GM23338 (cell line): ENCODE measurements at regions not wholly inside any gene's neighbourhood (a gene's known extent, or its start where the extent isn't known, plus 50 kb on each side); places are given as distances from the start of the nearest gene placed in this dataset.

Experiments
- ATAC-seq: fragments of 200-7000 bp; cut with Tn5 transposase; 3 replicates; pipeline ENCODE4 v1.9.1; 2020
- DNase-seq: peaks from one replicate; pipeline ENCODE4 v3.0.0-alpha.2; 2015; ENCODE audit warnings: low spot score
- H2AFZ ChIP-seq: fragments of 200-600 bp; sonication (generic); 2 replicates; pipeline ENCODE4 v1.8.0; 2016; ENCODE audit warnings: antibody characterized with exemption, mild to moderate bottlenecking, moderate library complexity
- H3F3A ChIP-seq: fragments of 200-600 bp; sonication (generic); replicated peaks from 2 replicates; pipeline ENCODE4 v1.8.0; 2017; ENCODE audit warnings: antibody characterized with exemption, mixed run types, low read depth
- H3K27ac ChIP-seq: fragments of 200-600 bp; sonication (generic); 2 replicates; pipeline ENCODE4 v1.6.1; 2016; ENCODE audit warnings: low read depth
- H3K27me3 ChIP-seq: fragments of 200-600 bp; sonication (generic); 2 replicates; pipeline ENCODE4 v1.8.0; 2016; ENCODE audit warnings: mild to moderate bottlenecking, mixed run types, moderate library complexity; ENCODE audit not compliant: insufficient read depth
- H3K36me3 ChIP-seq: fragments of 200-600 bp; sonication (generic); 2 replicates; pipeline ENCODE4 v1.8.0; 2016; ENCODE audit warnings: mild to moderate bottlenecking; ENCODE audit not compliant: insufficient read depth
- H3K4me1 ChIP-seq: fragments of 200-600 bp; sonication (generic); 2 replicates; pipeline ENCODE4 v1.8.0; 2016; ENCODE audit warnings: mild to moderate bottlenecking, moderate library complexity; ENCODE audit not compliant: insufficient read depth
- H3K4me2 ChIP-seq: fragments of 200-600 bp; sonication (generic); 2 replicates; pipeline ENCODE4 v1.7.1; 2017; ENCODE audit warnings: mixed run types
- H3K4me3 ChIP-seq: fragments of 200-600 bp; sonication (generic); 2 replicates; pipeline ENCODE4 v1.6.1; 2016; ENCODE audit warnings: mixed run types
- H3K79me2 ChIP-seq: fragments of 200-600 bp; sonication (generic); replicated peaks from 2 replicates; pipeline ENCODE4 v1.8.0; 2017; ENCODE audit warnings: mild to moderate bottlenecking; ENCODE audit not compliant: insufficient read depth
- H3K9me2 ChIP-seq: fragments of 200-600 bp; sonication (generic); 2 replicates; pipeline ENCODE4 v1.8.0; 2017; ENCODE audit not compliant: insufficient read depth
- H4K20me1 ChIP-seq: fragments of 200-600 bp; sonication (generic); replicated peaks from 2 replicates; pipeline ENCODE4 v1.8.0; 2017; ENCODE audit warnings: mild to moderate bottlenecking; ENCODE audit not compliant: insufficient read depth
- H3K27ac Mint-ChIP-seq: 2 replicates; pipeline ENCODE4 v1.8.0; 2020; ENCODE audit warnings: inconsistent platforms, mild to moderate bottlenecking, moderate library complexity, mixed read lengths
- H3K27me3 Mint-ChIP-seq: 3 replicates; pipeline ENCODE4 v1.8.0; 2022; ENCODE audit warnings: low read depth, mild to moderate bottlenecking, moderate library complexity, mixed read lengths, inconsistent platforms; ENCODE audit not compliant: insufficient read depth, poor library complexity
- H3K36me3 Mint-ChIP-seq: 3 replicates; pipeline ENCODE4 v1.8.0; 2021; ENCODE audit warnings: low read depth, mild to moderate bottlenecking, inconsistent platforms, moderate library complexity, mixed read lengths
- H3K4me1 Mint-ChIP-seq: 3 replicates; pipeline ENCODE4 v1.8.0; 2020; ENCODE audit warnings: mild to moderate bottlenecking, inconsistent platforms, mixed read lengths
- H3K4me3 Mint-ChIP-seq: 3 replicates; pipeline ENCODE4 v1.8.0; 2021; ENCODE audit warnings: moderate library complexity, mild to moderate bottlenecking, inconsistent platforms, mixed read lengths
- H3K9me3 Mint-ChIP-seq: 3 replicates; pipeline ENCODE4 v1.8.0; 2020; ENCODE audit warnings: moderate library complexity, mild to moderate bottlenecking, inconsistent platforms, mixed read lengths
- CREB1 ChIP-seq: fragments of 250-450 bp; sonication (Bioruptor Pico); IDR thresholded peaks from 2 replicates; pipeline ENCODE4 v1.5.0; 2020; ENCODE audit warnings: low read depth, mild to moderate bottlenecking, moderate library complexity
- ZNF114 ChIP-seq: fragments of 250-450 bp; sonication (Bioruptor Pico); IDR thresholded peaks from 2 replicates; pipeline ENCODE4 v1.5.0; 2020; ENCODE audit warnings: mild to moderate bottlenecking, moderate library complexity
- TF ChIP-seq, protein P1 (sequence below): IDR thresholded peaks from one replicate; pipeline ENCODE4 v1.6.1; 2018; ENCODE audit warnings: antibody characterized with exemption; ENCODE audit not compliant: unreplicated experiment
- TF ChIP-seq, protein P2 (sequence below): fragments of 250-450 bp; sonication (Bioruptor Pico); IDR thresholded peaks from 2 replicates; pipeline ENCODE4 v1.5.0; 2020; ENCODE audit warnings: mild to moderate bottlenecking, moderate library complexity

DNA sequence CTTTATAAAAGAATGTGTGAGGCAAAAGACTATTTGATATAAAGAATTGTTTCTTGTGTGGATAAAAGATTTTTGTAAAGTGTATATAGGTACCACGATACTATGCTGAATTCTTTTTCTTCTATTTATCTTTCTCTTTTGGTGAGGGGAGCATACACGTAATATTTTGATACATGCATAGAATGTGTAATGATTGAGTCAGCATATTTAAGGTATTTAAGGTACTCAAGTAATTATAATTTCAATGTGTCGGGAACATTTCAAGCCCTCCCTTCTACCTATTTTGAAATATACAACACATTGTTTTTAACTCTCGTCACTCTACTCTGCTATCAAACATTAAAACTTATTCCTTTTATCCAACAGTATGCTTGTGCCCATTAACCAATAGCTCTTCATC, 1221.6 kb upstream of the PHF14 start (continued):
- TF ChIP-seq, protein P1, sequence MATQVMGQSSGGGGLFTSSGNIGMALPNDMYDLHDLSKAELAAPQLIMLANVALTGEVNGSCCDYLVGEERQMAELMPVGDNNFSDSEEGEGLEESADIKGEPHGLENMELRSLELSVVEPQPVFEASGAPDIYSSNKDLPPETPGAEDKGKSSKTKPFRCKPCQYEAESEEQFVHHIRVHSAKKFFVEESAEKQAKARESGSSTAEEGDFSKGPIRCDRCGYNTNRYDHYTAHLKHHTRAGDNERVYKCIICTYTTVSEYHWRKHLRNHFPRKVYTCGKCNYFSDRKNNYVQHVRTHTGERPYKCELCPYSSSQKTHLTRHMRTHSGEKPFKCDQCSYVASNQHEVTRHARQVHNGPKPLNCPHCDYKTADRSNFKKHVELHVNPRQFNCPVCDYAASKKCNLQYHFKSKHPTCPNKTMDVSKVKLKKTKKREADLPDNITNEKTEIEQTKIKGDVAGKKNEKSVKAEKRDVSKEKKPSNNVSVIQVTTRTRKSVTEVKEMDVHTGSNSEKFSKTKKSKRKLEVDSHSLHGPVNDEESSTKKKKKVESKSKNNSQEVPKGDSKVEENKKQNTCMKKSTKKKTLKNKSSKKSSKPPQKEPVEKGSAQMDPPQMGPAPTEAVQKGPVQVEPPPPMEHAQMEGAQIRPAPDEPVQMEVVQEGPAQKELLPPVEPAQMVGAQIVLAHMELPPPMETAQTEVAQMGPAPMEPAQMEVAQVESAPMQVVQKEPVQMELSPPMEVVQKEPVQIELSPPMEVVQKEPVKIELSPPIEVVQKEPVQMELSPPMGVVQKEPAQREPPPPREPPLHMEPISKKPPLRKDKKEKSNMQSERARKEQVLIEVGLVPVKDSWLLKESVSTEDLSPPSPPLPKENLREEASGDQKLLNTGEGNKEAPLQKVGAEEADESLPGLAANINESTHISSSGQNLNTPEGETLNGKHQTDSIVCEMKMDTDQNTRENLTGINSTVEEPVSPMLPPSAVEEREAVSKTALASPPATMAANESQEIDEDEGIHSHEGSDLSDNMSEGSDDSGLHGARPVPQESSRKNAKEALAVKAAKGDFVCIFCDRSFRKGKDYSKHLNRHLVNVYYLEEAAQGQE, result no peak
- no peak for TF ChIP-seq CREB1 (CRISPR knock-in tag)
- TF ChIP-seq ZNF114, result no peak

- TF ChIP-seq, protein P2, sequence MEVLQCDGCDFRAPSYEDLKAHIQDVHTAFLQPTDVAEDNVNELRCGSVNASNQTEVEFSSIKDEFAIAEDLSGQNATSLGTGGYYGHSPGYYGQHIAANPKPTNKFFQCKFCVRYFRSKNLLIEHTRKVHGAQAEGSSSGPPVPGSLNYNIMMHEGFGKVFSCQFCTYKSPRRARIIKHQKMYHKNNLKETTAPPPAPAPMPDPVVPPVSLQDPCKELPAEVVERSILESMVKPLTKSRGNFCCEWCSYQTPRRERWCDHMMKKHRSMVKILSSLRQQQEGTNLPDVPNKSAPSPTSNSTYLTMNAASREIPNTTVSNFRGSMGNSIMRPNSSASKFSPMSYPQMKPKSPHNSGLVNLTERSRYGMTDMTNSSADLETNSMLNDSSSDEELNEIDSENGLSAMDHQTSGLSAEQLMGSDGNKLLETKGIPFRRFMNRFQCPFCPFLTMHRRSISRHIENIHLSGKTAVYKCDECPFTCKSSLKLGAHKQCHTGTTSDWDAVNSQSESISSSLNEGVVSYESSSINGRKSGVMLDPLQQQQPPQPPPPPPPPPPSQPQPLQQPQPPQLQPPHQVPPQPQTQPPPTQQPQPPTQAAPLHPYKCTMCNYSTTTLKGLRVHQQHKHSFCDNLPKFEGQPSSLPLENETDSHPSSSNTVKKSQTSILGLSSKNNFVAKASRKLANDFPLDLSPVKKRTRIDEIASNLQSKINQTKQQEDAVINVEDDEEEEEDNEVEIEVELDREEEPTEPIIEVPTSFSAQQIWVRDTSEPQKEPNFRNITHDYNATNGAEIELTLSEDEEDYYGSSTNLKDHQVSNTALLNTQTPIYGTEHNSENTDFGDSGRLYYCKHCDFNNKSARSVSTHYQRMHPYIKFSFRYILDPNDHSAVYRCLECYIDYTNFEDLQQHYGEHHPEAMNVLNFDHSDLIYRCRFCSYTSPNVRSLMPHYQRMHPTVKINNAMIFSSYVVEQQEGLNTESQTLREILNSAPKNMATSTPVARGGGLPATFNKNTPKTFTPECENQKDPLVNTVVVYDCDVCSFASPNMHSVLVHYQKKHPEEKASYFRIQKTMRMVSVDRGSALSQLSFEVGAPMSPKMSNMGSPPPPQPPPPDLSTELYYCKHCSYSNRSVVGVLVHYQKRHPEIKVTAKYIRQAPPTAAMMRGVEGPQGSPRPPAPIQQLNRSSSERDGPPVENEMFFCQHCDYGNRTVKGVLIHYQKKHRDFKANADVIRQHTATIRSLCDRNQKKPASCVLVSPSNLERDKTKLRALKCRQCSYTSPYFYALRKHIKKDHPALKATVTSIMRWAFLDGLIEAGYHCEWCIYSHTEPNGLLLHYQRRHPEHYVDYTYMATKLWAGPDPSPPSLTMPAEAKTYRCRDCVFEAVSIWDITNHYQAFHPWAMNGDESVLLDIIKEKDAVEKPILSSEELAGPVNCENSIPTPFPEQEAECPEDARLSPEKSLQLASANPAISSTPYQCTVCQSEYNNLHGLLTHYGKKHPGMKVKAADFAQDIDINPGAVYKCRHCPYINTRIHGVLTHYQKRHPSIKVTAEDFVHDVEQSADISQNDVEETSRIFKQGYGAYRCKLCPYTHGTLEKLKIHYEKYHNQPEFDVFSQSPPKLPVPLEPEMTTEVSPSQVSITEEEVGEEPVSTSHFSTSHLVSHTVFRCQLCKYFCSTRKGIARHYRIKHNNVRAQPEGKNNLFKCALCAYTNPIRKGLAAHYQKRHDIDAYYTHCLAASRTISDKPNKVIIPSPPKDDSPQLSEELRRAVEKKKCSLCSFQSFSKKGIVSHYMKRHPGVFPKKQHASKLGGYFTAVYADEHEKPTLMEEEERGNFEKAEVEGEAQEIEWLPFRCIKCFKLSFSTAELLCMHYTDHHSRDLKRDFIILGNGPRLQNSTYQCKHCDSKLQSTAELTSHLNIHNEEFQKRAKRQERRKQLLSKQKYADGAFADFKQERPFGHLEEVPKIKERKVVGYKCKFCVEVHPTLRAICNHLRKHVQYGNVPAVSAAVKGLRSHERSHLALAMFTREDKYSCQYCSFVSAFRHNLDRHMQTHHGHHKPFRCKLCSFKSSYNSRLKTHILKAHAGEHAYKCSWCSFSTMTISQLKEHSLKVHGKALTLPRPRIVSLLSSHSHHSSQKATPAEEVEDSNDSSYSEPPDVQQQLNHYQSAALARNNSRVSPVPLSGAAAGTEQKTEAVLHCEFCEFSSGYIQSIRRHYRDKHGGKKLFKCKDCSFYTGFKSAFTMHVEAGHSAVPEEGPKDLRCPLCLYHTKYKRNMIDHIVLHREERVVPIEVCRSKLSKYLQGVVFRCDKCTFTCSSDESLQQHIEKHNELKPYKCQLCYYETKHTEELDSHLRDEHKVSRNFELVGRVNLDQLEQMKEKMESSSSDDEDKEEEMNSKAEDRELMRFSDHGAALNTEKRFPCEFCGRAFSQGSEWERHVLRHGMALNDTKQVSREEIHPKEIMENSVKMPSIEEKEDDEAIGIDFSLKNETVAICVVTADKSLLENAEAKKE (CRISPR knock-in tag), result no peak
- no peak overlapping the region for H3K4me2 ChIP-seq
- no peaks in the 10 kb centered on the region for H3K36me3 Mint-ChIP-seq
- no peaks in the 10 kb centered on the region for H3K27me3 Mint-ChIP-seq
- H3K27me3 ChIP-seq, result no peaks in the 10 kb centered on the region
- H3F3A ChIP-seq, result no peaks in the 10 kb centered on the region
- no peaks in the 10 kb centered on the region for H4K20me1 ChIP-seq
- no peaks in the 10 kb centered on the region for H3K79me2 ChIP-seq
- no peak overlapping the region for H3K4me3 ChIP-seq
- H3K4me1 ChIP-seq, result no peaks in the 10 kb centered on the region
- no peaks in the 10 kb centered on the region for H3K9me2 ChIP-seq
- no peak overlapping the region for H3K4me3 Mint-ChIP-seq
- peaks cover 2% of the 10 kb centered on the region; the same call in 2 of the 3 replicates for H3K4me1 Mint-ChIP-seq
- no peak overlapping the region for H3K27ac Mint-ChIP-seq
- no peak overlapping the region for H3K27ac ChIP-seq
- no peaks in the 10 kb centered on the region for H3K9me3 Mint-ChIP-seq
- no peaks in the 10 kb centered on the region for H3K36me3 ChIP-seq
- ATAC-seq (no peak), DNase-seq (no peak)
- no peak overlapping the region for H2AFZ ChIP-seq
Observed at GRCh38 chr7:9761224-9761623, 1212.4 kb upstream of the PHF14 start.
